ENCODE measurements at regions not wholly inside any gene's neighbourhood (a gene's known extent, or its start where the extent isn't known, plus 50 kb on each side); places are given as distances from the start of the nearest gene placed in this dataset.

GRCh38 chr15:37223089-37223488, 122.7 kb upstream of the MEIS2 start:
- DNase-seq (ENCODE audit: insufficient read length, low spot score): no peak
- FAIRE-seq: no peak
- no peak for TF ChIP-seq POLR2A (IDR thresholded peaks at IDR 0.05; ENCODE audit: low read depth, low read length)

GRCh38 chr15:37229855-37230619, 129.7 kb upstream of the MEIS2 start:
- FAIRE-seq: no peak
- no peak for DNase-seq (ENCODE audit: insufficient read length, low spot score)
- TF ChIP-seq POLR2A (IDR thresholded peaks at IDR 0.05; ENCODE audit: low read depth, low read length): no peak

GRCh38 chr15:37245358-37245757, 145.0 kb upstream of the MEIS2 start:
- FAIRE-seq: no peak
- DNase-seq (ENCODE audit: insufficient read length, low spot score): no peak
- no peak for TF ChIP-seq POLR2A (IDR thresholded peaks at IDR 0.05; ENCODE audit: low read depth, low read length)

DNA sequence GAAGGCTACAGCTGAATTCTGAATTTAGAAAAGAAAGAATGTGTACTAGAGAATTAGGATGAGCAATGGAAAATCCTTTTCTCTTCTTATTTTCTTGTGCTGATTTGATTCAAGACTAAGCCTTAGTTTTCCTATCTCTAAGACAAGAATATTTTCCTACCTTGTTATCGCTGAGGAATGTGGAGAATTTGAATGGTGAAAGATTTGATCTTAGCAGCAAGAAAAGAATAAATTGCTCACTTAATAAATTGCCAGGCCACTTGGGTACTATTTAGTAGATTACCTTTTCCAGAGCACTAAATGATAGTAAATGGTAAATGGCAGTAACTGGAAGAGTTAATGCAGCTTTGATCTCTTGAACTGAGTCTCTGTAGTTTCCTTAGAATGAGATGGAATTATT, 145.7 kb upstream of the MEIS2 start:
- no peak for TF ChIP-seq POLR2A (IDR thresholded peaks at IDR 0.05; ENCODE audit: low read depth, low read length)
- DNase-seq (ENCODE audit: insufficient read length, low spot score) (no peak), FAIRE-seq (no peak)

DNA sequence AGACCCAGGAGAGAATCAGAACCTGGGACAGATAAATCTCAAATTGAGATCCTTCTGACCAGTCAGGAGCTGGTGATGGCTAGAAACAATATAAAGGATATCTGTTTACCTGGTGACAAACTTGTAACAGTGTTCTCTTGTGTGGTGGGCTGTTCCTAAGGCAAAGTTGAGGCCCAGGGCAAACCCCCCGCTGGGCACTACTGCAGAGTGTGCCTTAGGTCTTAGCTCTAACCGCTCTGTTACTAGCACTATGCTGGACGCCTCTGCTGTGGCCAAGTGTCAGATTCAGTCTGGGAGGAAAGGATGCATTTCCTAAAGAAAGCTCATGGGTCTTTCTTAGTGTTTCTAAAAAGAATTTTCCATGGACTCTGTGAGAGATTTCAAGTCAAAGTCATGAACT, 146.5 kb upstream of the MEIS2 start:
- TF ChIP-seq POLR2A (IDR thresholded peaks at IDR 0.05; ENCODE audit: low read depth, low read length): no peak
- FAIRE-seq: no peak
- DNase-seq (ENCODE audit: insufficient read length, low spot score): no peak

DNA sequence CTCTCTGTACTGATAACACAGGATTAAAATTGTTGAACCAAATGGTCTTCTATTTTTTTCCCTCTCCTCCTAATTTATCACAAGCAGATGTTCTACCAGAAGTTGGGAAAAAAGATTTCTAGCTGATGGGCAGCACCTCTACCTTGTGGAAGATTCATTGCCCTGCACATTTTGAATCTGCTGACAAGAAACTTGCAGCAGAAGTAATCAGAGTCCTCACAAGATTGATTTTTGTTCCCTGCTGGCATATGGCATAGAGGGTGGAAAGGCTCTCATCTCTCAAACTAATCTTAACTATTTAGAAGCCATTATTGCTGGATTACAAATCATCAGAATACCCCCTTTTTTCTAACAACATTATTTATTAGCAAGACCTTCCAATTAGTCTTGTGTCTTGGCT, 148.9 kb upstream of the MEIS2 start:
- FAIRE-seq (no peak), DNase-seq (ENCODE audit: insufficient read length, low spot score) (no peak)
- TF ChIP-seq POLR2A (IDR thresholded peaks at IDR 0.05; ENCODE audit: low read depth, low read length): no peak

GRCh38 chr15:37252530-37252929, 152.2 kb upstream of the MEIS2 start:
- FAIRE-seq (no peak), DNase-seq (ENCODE audit: insufficient read length, low spot score) (no peak)
- no peak for TF ChIP-seq POLR2A (IDR thresholded peaks at IDR 0.05; ENCODE audit: low read depth, low read length)

GRCh38 chr15:37253877-37254276, 153.5 kb upstream of the MEIS2 start:
- FAIRE-seq (no peak), DNase-seq (ENCODE audit: insufficient read length, low spot score) (no peak)
- TF ChIP-seq POLR2A (IDR thresholded peaks at IDR 0.05; ENCODE audit: low read depth, low read length): no peak

DNA sequence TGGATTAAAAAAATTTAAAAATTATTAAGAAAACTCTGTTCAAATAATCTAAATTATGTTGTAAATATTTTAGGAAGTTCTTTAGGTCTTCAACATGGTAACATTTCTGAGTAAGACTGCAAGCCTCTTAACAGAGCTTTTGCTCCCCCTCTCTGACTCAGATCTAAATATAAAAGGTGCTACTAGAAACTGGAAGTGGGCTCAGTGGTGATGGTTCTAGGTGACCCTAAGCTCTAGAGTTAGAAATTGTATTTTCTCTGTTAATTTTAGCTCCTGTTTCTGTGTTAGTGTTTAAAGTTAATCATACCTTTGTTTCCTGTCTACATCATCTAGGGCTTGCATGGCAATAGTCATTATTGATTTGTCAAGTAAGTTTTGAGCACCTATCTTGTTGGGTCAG, 159.9 kb upstream of the MEIS2 start:
- no peak for TF ChIP-seq POLR2A (IDR thresholded peaks at IDR 0.05; ENCODE audit: low read depth, low read length)
- FAIRE-seq: no peak
- DNase-seq (ENCODE audit: insufficient read length, low spot score): no peak

DNA sequence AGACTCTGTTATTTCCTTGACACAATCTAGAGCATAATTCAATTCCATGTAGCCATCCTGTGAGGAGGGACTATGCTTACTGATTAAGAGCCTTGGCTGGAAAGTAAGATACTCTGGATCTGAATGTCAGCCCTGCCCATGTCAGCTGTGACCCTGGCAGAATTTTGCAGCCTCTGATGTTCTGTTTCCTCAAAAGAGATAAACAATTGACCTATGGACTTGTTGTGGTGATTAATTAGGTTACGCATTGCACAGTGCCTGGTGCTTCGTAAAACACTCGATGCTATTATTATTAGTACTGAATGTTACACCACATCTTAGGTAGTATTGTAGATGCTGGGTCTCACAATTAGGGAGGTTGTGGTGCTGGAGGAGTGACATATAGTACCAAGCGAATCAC, 161.3 kb upstream of the MEIS2 start:
- DNase-seq (ENCODE audit: insufficient read length, low spot score) (no peak), FAIRE-seq (no peak)
- TF ChIP-seq POLR2A (IDR thresholded peaks at IDR 0.05; ENCODE audit: low read depth, low read length): no peak

GRCh38 chr15:37262922-37263608, 162.7 kb upstream of the MEIS2 start:
- DNase-seq (ENCODE audit: insufficient read length, low spot score) (no peak), FAIRE-seq (no peak)
- TF ChIP-seq POLR2A (IDR thresholded peaks at IDR 0.05; ENCODE audit: low read depth, low read length): no peak

GRCh38 chr15:37289109-37289765, 188.9 kb upstream of the MEIS2 start:
- DNase-seq (ENCODE audit: insufficient read length, low spot score) (no peak), FAIRE-seq (no peak)
- no peak for TF ChIP-seq POLR2A (IDR thresholded peaks at IDR 0.05; ENCODE audit: low read depth, low read length)

DNA sequence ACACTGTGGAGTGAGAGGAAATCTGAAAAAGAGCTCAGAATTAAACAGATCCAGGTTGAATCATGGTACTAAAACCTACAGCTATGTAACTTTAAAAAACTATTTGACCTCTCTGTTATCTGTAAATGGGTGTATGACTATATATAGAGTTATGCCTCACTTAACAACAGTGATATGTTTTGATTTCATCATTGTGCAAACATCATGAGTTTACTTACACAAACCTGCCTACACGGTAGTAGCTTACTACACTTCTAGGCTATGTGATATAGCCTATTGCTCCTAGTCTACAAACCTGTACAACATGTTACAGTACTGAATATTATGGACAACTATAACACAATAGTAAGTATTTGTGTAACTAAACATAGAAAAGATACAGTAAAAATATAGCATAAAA, 191.6 kb upstream of the MEIS2 start:
- TF ChIP-seq POLR2A (IDR thresholded peaks at IDR 0.05; ENCODE audit: low read depth, low read length): no peak
- DNase-seq (ENCODE audit: insufficient read length, low spot score) (no peak), FAIRE-seq (no peak)

DNA sequence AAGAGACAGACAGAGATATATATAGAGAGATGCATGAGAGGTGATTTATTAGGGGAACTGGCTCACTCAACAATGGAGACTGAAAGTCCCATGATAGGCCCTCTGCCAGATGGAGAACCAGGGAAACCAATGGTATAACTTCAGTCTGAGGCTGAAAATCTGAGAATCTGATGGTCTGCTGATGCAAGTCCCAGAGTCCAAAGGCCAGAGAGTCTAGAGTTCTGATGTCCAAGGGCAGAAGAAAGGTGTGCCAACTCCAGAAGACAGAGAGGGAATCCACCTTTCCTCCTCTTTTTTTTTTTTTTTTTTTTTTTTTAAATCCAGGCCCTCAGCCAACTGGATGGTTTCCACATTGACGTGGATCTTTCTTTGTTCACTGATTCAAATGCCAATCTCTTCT, 197.9 kb upstream of the MEIS2 start:
- no peak for TF ChIP-seq POLR2A (IDR thresholded peaks at IDR 0.05; ENCODE audit: low read depth, low read length)
- FAIRE-seq (no peak), DNase-seq (ENCODE audit: insufficient read length, low spot score) (no peak)

DNA sequence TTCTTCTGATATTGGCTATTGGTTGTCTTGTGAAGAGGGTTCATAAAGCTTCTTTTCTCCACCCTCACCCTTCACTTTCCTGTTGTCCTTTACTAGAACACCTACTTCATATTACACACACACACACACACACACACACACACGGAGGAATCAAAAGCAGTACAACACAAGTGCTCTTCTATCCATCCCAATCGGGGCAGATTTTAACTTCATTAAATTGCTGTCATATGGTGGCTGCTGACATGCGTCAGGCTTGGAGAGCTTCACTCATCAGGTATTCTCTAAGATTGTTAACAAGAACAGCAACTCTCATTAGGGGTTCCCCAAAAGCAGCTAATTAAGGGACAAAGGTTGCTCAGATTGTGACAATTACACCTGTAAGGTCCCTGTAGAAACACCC, 239.1 kb upstream of the MEIS2 start:
- DNase-seq (ENCODE audit: insufficient read length, low spot score) (no peak), FAIRE-seq (no peak)
- TF ChIP-seq POLR2A (IDR thresholded peaks at IDR 0.05; ENCODE audit: low read depth, low read length): no peak

Measured in H54 (cell line).